OCI-LY1 (cell line): ENCODE measurements at regions not wholly inside any gene's neighbourhood (a gene's known extent, or its start where the extent isn't known, plus 50 kb on each side); places are given as distances from the start of the nearest gene placed in this dataset.

Source experiments
- H2AFZ ChIP-seq: fragments of 200-600 bp; sonication (generic), shearing (Covaris generic); 2 replicates; pipeline ENCODE4 v1.6.0; 2014; ENCODE audit warnings: antibody characterized with exemption, mild to moderate bottlenecking, low read length
- H3F3A ChIP-seq: fragments of 200-600 bp; sonication (generic), shearing (Covaris generic); 2 replicates; pipeline ENCODE4 v1.6.0; 2014; ENCODE audit warnings: mild to moderate bottlenecking, antibody characterized with exemption, low read length, moderate library complexity; ENCODE audit not compliant: insufficient read depth
- H3K27ac ChIP-seq: fragments of 200-600 bp; sonication (generic); 2 replicates; pipeline ENCODE4 v1.5.1; 2014; ENCODE audit warnings: low read length, mixed run types, mild to moderate bottlenecking, low read depth; ENCODE audit not compliant: poor library complexity, severe bottlenecking
- H3K27me3 ChIP-seq: fragments of 200-600 bp; sonication (generic); 2 replicates; pipeline ENCODE4 v1.6.0; 2014; ENCODE audit warnings: antibody characterized with exemption, mild to moderate bottlenecking, low read length, moderate library complexity; ENCODE audit not compliant: insufficient read depth
- H3K36me3 ChIP-seq: fragments of 200-600 bp; sonication (generic); 2 replicates; pipeline ENCODE4 v1.6.1; 2014; ENCODE audit warnings: mild to moderate bottlenecking, antibody characterized with exemption, low read length, moderate library complexity, mixed read lengths; ENCODE audit not compliant: insufficient read depth
- H3K4me1 ChIP-seq: fragments of 200-600 bp; sonication (generic); 2 replicates; pipeline ENCODE4 v1.5.1; 2014; ENCODE audit warnings: mild to moderate bottlenecking, low read length, moderate library complexity; ENCODE audit not compliant: insufficient read depth, severe bottlenecking
- H3K4me2 ChIP-seq: fragments of 200-600 bp; sonication (generic), shearing (Covaris generic); 2 replicates; pipeline ENCODE4 v1.6.1; 2014; ENCODE audit warnings: low read length
- H3K4me3 ChIP-seq: fragments of 200-600 bp; sonication (generic); 2 replicates; pipeline ENCODE4 v1.5.1; 2014; ENCODE audit warnings: low read length, low read depth, mild to moderate bottlenecking, mixed read lengths; ENCODE audit not compliant: poor library complexity, severe bottlenecking
- H3K79me2 ChIP-seq: fragments of 200-600 bp; shearing (Covaris generic); 2 replicates; pipeline ENCODE4 v1.6.1; 2016; ENCODE audit warnings: mixed run types, low read length, mixed read lengths; ENCODE audit not compliant: insufficient read depth
- H3K9ac ChIP-seq: fragments of 200-600 bp; sonication (generic), shearing (Covaris generic); 2 replicates; pipeline ENCODE4 v1.6.1; 2014; ENCODE audit warnings: mild to moderate bottlenecking, low read length, mixed read lengths
- H3K9me2 ChIP-seq: fragments of 200-600 bp; sonication (generic), shearing (Covaris generic); 2 replicates; pipeline ENCODE4 v1.6.1; 2014; ENCODE audit warnings: low read depth, mild to moderate bottlenecking, low read length, mixed read lengths
- H3K9me3 ChIP-seq: fragments of 200-600 bp; shearing (Covaris generic); 2 replicates; pipeline ENCODE4 v1.6.1; 2014; ENCODE audit warnings: low read length, mixed read lengths
- H4K20me1 ChIP-seq: fragments of 200-600 bp; sonication (generic), shearing (Covaris generic); 2 replicates; pipeline ENCODE4 v1.6.0; 2016; ENCODE audit warnings: mild to moderate bottlenecking, low read length; ENCODE audit not compliant: insufficient read depth
- EZH2 ChIP-seq: fragments of 200-600 bp; sonication (generic), shearing (Covaris generic); IDR thresholded peaks from 2 replicates; pipeline ENCODE4 v1.8.0; 2017; ENCODE audit warnings: borderline replicate concordance, mixed run types, mild to moderate bottlenecking, antibody characterized with exemption, low read length, moderate library complexity, mixed read lengths
- TF ChIP-seq, protein P1 (sequence below): fragments of 200-600 bp; sonication (generic), shearing (Covaris generic); IDR thresholded peaks from 2 replicates; pipeline ENCODE4 v1.5.1; 2017; ENCODE audit warnings: mild to moderate bottlenecking, antibody characterized with exemption, low read length, moderate library complexity, mixed read lengths

DNA sequence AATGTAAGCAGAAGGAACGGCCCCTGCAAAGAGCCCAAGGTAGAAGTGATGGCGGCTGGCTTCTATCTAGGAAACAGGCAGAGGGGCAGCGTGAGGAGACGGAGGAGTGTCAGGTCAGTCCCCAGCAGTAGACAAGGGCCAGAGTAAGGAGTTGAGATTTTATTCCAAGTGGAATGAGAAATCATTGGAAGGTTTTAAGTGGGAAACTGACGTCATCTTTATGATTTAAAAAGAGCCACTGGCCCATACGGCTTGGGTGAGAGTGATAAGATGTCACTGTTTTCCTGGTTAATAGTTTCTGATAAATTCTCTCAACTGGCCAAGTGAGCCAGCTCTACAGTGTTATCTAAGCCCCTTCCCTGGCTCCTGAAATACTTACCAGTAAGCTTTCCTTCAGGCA is 103.2 kb upstream of the CAMK1G start:
- Histone ChIP-seq H3K36me3 (no peaks in the 10 kb centered on the region), H3K79me2 (no peaks in the 10 kb centered on the region), H4K20me1 (no peaks in the 10 kb centered on the region), H3K9me3 (no peaks in the 10 kb centered on the region), H3K27me3 (no peaks in the 10 kb centered on the region), H3K4me3 (no peak overlapping the region), H3K4me1 (no peaks in the 10 kb centered on the region), H3F3A (no peaks in the 10 kb centered on the region), H2AFZ (no peak overlapping the region), H3K9ac (no peak overlapping the region), H3K9me2 (no peaks in the 10 kb centered on the region), H3K27ac (no peak overlapping the region), H3K4me2 (no peak overlapping the region)
- TF ChIP-seq, protein P1, sequence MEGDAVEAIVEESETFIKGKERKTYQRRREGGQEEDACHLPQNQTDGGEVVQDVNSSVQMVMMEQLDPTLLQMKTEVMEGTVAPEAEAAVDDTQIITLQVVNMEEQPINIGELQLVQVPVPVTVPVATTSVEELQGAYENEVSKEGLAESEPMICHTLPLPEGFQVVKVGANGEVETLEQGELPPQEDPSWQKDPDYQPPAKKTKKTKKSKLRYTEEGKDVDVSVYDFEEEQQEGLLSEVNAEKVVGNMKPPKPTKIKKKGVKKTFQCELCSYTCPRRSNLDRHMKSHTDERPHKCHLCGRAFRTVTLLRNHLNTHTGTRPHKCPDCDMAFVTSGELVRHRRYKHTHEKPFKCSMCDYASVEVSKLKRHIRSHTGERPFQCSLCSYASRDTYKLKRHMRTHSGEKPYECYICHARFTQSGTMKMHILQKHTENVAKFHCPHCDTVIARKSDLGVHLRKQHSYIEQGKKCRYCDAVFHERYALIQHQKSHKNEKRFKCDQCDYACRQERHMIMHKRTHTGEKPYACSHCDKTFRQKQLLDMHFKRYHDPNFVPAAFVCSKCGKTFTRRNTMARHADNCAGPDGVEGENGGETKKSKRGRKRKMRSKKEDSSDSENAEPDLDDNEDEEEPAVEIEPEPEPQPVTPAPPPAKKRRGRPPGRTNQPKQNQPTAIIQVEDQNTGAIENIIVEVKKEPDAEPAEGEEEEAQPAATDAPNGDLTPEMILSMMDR = no peak
- TF ChIP-seq EZH2 = no peak

DNA sequence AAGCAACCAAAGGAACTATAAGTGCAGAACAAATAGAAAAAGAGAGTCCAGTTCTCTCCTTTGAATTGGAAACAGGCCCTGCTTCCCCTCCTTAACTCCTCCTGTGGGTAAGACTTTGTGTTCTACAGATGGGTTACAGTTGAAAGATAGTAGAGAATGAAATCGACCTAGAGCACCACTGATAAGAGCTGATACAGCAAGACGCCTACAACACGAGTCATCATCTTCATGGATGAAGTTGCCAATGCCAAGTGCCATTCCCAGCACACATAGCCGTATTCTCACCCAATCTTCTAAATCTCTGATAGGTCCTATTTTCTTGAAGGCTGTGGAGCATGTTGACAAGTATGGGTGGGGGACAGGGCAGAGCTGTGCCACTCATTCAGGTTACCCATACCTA is 99.8 kb upstream of the CAMK1G start:
- Histone ChIP-seq H3K9me2 (no peaks in the 10 kb centered on the region), H3F3A (no peaks in the 10 kb centered on the region), H3K4me3 (no peak overlapping the region), H3K4me2 (no peak overlapping the region), H3K9me3 (no peaks in the 10 kb centered on the region), H3K27ac (no peak overlapping the region), H3K9ac (no peak overlapping the region), H4K20me1 (no peaks in the 10 kb centered on the region), H3K27me3 (no peaks in the 10 kb centered on the region), H3K36me3 (no peaks in the 10 kb centered on the region), H3K79me2 (no peaks in the 10 kb centered on the region), H2AFZ (no peak overlapping the region), H3K4me1 (no peaks in the 10 kb centered on the region)
- no peak for TF ChIP-seq EZH2

DNA sequence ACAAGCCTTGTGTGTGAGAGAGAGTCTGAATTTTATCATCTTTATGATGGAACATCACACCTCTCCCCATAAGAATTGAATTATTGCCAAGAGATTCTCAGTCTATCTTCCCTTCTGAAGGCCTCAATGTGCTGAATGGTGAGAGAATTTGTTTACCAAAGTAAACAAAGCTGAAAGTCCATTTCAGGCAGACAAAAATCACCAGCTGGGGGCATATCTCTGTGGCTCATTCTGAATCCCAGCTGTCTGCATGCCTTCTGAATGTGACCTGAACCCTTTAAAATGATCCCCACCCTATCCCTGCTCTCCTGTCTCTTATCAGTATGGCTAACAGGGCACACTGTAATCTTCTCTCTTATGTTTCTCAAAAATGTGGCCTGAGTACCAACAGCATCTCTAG is 99.1 kb upstream of the CAMK1G start:
- no peak overlapping the region for H3K27ac ChIP-seq
- H3K9ac ChIP-seq = no peak overlapping the region
- H3K36me3 ChIP-seq = no peaks in the 10 kb centered on the region
- no peaks in the 10 kb centered on the region for H3F3A ChIP-seq
- no peaks in the 10 kb centered on the region for H3K27me3 ChIP-seq
- H3K4me3 ChIP-seq = no peak overlapping the region
- no peak overlapping the region for H2AFZ ChIP-seq
- no peaks in the 10 kb centered on the region for H3K79me2 ChIP-seq
- H3K9me3 ChIP-seq = no peaks in the 10 kb centered on the region
- H3K9me2 ChIP-seq = no peaks in the 10 kb centered on the region
- H4K20me1 ChIP-seq = no peaks in the 10 kb centered on the region
- H3K4me2 ChIP-seq = no peak overlapping the region
- no peaks in the 10 kb centered on the region for H3K4me1 ChIP-seq
- TF ChIP-seq, protein P1 = no peak
- no peak for TF ChIP-seq EZH2

DNA sequence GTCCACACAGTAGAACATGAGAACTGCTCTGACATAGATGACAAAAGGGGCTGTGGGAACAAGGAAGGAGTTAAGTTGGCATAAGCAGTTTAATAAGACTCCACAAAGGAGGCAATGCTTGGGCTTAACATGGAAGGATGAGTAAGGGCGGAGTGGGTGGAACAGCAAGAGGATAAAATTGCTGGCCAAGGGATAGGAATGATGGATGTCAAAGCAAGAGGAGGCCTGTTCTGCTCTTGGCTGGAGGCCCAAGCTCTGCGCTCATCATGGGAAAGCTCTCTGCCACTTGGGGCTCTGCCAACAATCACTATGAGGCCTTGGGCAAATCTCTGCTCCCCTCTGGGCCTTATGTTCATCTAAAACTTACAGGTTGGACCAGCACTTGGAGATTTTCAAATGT is 98.3 kb upstream of the CAMK1G start:
- no peak overlapping the region for H3K27ac ChIP-seq
- no peak overlapping the region for H3K4me2 ChIP-seq
- no peak overlapping the region for H3K9ac ChIP-seq
- no peaks in the 10 kb centered on the region for H3K4me1 ChIP-seq
- no peaks in the 10 kb centered on the region for H4K20me1 ChIP-seq
- no peak overlapping the region for H3K4me3 ChIP-seq
- no peaks in the 10 kb centered on the region for H3K79me2 ChIP-seq
- no peaks in the 10 kb centered on the region for H3K36me3 ChIP-seq
- H3K9me2 ChIP-seq = no peaks in the 10 kb centered on the region
- H3K9me3 ChIP-seq = no peaks in the 10 kb centered on the region
- TF ChIP-seq, protein P1 = no peak
- TF ChIP-seq EZH2 = no peak
- no peaks in the 10 kb centered on the region for H3K27me3 ChIP-seq
- no peaks in the 10 kb centered on the region for H3F3A ChIP-seq
- H2AFZ ChIP-seq = no peak overlapping the region
